Erythroblast (primary cell): ENCODE measurements at regions not wholly inside any gene's neighbourhood (a gene's known extent, or its start where the extent isn't known, plus 50 kb on each side); places are given as distances from the start of the nearest gene placed in this dataset.

Experiments
- GATA1 ChIP-seq: IDR thresholded peaks from 2 replicates; pipeline ENCODE4 v1.6.1; 2011; ENCODE audit warnings: low read depth, mild to moderate bottlenecking, control low read depth, low read length, moderate library complexity
- POLR2A ChIP-seq: IDR thresholded peaks from 2 replicates; pipeline ENCODE4 v1.6.1; 2011; ENCODE audit warnings: mild to moderate bottlenecking, low read length

- TF ChIP-seq POLR2A = no peak
- no peak for TF ChIP-seq GATA1
Measured at GRCh38 chrX:9315086-9315485, 149.8 kb upstream of the TBL1X start.
